A673 (cell line): ENCODE measurements at regions not wholly inside any gene's neighbourhood (a gene's known extent, or its start where the extent isn't known, plus 50 kb on each side); places are given as distances from the start of the nearest gene placed in this dataset.
"Not testable (repeated sequence)": the region's sequence is repeated elsewhere in the genome, so short reads cannot be mapped to it uniquely, and the experiment has no call there.

Source experiments
- EZH2 ChIP-seq: fragments of 200-600 bp; sonication (generic); IDR thresholded peaks from 2 replicates; pipeline ENCODE4 v1.6.1; 2017; ENCODE audit warnings: borderline replicate concordance, low read depth, mild to moderate bottlenecking, mixed read lengths, antibody characterized with exemption, low read length; ENCODE audit not compliant: poor library complexity, severe bottlenecking
- TF ChIP-seq, protein P1 (sequence below): fragments of 300-800, 200-600 bp; sonication (generic); conservative IDR thresholded peaks from 2 replicates; pipeline ENCODE4 v1.5.1; 2017; ENCODE audit warnings: low read depth, mild to moderate bottlenecking, antibody characterized with exemption, low read length, moderate library complexity, mixed read lengths

DNA sequence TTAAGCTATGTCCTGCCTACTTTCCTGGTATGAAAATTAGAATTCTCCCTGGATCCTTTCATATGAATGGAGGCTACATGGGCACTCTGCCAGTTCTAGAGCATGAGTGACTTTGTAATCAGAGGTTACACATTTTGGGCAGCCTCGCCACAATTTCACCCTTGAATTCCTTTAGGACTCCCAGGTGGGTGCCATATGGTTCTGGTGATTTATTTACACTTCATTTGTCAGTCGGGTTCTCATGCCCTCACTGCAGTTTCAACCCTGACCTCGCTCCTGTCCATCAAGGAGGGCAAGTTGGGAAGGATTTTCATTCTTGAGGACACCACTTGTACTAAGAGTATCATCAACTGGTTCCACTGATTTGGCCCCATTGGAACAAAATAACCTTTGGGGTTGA is 83.2 kb upstream of the ROPN1 start:
- TF ChIP-seq, protein P1, sequence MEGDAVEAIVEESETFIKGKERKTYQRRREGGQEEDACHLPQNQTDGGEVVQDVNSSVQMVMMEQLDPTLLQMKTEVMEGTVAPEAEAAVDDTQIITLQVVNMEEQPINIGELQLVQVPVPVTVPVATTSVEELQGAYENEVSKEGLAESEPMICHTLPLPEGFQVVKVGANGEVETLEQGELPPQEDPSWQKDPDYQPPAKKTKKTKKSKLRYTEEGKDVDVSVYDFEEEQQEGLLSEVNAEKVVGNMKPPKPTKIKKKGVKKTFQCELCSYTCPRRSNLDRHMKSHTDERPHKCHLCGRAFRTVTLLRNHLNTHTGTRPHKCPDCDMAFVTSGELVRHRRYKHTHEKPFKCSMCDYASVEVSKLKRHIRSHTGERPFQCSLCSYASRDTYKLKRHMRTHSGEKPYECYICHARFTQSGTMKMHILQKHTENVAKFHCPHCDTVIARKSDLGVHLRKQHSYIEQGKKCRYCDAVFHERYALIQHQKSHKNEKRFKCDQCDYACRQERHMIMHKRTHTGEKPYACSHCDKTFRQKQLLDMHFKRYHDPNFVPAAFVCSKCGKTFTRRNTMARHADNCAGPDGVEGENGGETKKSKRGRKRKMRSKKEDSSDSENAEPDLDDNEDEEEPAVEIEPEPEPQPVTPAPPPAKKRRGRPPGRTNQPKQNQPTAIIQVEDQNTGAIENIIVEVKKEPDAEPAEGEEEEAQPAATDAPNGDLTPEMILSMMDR: not testable (repeated sequence)
- TF ChIP-seq EZH2: not testable (repeated sequence)
